ENCODE measurements at regions not wholly inside any gene's neighbourhood (a gene's known extent, or its start where the extent isn't known, plus 50 kb on each side); places are given as distances from the start of the nearest gene placed in this dataset.
"Not testable (repeated sequence)": the region's sequence is repeated elsewhere in the genome, so short reads cannot be mapped to it uniquely, and the experiment has no call there.

DNA sequence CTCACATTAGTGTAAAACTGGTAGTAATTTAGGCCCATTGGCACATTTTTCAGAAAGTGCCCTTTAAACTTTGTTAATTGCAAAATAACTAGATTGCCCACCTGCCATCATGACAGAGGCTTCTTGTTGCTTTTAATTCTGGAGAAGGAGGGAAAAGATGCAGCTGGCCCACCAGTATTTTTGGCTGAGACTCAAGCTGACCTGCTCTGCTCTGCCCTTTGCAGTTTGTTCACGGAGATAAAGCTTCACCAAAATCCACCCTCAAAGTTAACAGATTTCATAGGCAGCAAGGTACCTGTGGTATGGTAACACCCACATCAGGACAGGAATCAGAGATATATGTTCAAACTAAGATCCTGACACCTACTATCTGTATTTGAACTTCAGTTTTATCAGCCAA lies 170.2 kb upstream of the OR4C13 start:
- H3K4me3 ChIP-seq (ENCODE audit: low read length in 2 of 2); DNase-seq; H3K27me3 ChIP-seq (ENCODE audit: control insufficient read depth in 1 of 2, insufficient read depth in 2 of 2, low read length in 1 of 2); H3K9me3 ChIP-seq (ENCODE audit: control insufficient read depth, low read length); intact Hi-C loops (cut with DNase I); H3K4me1 ChIP-seq (ENCODE audit: control insufficient read depth in 1 of 2, insufficient read depth in 2 of 2, low read length in 2 of 2); H3K36me3 ChIP-seq (ENCODE audit: control insufficient read depth in 1 of 2, insufficient read depth in 2 of 2, low read length in 1 of 2); H3K27ac ChIP-seq (ENCODE audit: low read depth in 1 of 2, low read length in 2 of 2); ATAC-seq (ENCODE audit: low FRiP score): not testable (repeated sequence)
- 61 to 76% methylated on average over 1 of the region's 1 CpG for WGBS, 2 donors

DNA sequence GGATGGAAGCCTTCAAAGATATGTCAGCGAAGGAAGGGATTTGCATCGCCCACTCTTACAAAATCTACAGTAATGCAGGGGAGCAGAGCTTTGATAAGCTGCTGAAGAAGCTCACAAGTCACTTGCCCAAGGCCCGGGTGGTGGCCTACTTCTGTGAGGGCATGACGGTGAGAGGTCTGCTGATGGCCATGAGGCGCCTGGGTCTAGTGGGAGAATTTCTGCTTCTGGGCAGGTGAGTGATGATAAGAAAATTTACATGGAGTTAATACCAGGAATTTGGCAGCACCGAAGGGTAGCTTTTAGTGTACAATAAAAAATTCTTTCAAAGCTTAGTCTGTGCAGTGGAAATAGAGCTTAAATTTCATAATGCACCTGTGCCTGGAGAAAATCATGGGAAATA lies 168.3 kb upstream of the OR4C13 start:
- DNase-seq = not testable (repeated sequence)

DNA sequence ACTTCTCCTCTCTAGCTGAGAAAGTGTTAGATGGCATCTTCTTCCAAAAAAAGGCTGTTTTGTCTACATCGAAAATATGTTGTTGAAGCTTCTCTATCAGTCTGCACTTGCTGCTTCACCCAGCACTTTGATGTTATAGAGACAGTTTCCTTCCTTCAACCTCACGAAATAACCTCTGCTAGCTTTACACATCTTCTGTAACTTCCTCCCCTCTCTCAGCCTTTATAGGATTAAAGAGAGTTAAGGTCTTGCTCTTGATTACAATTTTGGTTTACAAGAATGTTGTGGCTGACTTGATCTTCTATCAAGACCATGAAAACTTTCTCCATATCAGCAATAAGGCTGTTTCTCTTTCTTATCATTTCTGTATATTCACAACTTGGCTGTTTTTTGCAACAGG lies 162.4 kb upstream of the OR4C13 start:
- H3K27ac ChIP-seq (ENCODE audit: low read depth in 1 of 2, low read length in 2 of 2); H3K9me3 ChIP-seq (ENCODE audit: control insufficient read depth, low read length); H3K27me3 ChIP-seq (ENCODE audit: control insufficient read depth in 1 of 2, insufficient read depth in 2 of 2, low read length in 1 of 2); H3K4me1 ChIP-seq (ENCODE audit: control insufficient read depth in 1 of 2, insufficient read depth in 2 of 2, low read length in 2 of 2); ATAC-seq (ENCODE audit: low FRiP score); intact Hi-C loops (cut with DNase I); H3K4me3 ChIP-seq (ENCODE audit: low read length in 2 of 2); H3K36me3 ChIP-seq (ENCODE audit: control insufficient read depth in 1 of 2, insufficient read depth in 2 of 2, low read length in 1 of 2); DNase-seq: not testable (repeated sequence)
- WGBS, 2 donors = 43 to 67% methylated on average over 2 of the region's 2 CpGs

More for the DNA sequence above, 168.3 kb upstream of the OR4C13 start:
- H3K36me3 ChIP-seq (ENCODE audit: control insufficient read depth in 1 of 2, insufficient read depth in 2 of 2, low read length in 1 of 2); ATAC-seq (ENCODE audit: low FRiP score); H3K4me1 ChIP-seq (ENCODE audit: control insufficient read depth in 1 of 2, insufficient read depth in 2 of 2, low read length in 2 of 2); H3K4me3 ChIP-seq (ENCODE audit: low read length in 2 of 2); H3K9me3 ChIP-seq (ENCODE audit: control insufficient read depth, low read length); intact Hi-C loops (cut with DNase I); H3K27me3 ChIP-seq (ENCODE audit: control insufficient read depth in 1 of 2, insufficient read depth in 2 of 2, low read length in 1 of 2); H3K27ac ChIP-seq (ENCODE audit: low read depth in 1 of 2, low read length in 2 of 2): not testable (repeated sequence)
- 85 to 87% methylated on average over 4 of the region's 6 CpGs for WGBS, 2 donors

DNA sequence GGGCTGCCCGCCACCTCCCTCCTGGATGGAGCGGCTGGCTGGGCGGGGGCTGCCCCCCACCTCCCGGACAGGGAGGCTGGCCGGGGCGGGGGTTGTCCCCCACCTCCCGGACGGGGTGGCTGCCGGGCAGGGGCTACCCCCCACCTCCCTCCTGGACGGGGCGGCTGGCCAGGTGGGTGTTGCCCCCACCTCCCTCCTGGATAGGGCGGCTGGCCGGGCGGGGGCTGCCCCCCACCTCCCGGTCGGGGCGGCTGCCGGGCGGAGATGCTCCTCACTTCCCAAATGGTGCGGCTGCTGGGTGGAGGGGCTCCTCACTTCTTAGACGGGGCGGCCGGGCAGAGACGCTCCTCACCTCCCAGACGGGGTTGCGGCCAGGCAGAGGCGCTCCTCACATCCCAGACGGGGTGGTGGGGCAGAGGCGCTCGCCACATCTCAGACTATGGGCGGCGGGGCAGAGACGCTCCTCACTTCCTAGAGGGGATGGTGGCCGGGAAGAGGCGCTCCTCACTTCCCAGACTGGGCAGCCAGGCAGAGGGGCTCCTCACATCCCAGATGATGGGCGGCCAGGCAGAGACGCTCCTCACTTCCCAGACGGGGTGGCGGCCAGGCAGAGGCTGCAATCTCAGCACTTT lies 153.9 kb upstream of the OR4C13 start:
- intact Hi-C loops (cut with DNase I); H3K36me3 ChIP-seq (ENCODE audit: control insufficient read depth in 1 of 2, insufficient read depth in 2 of 2, low read length in 1 of 2); ATAC-seq (ENCODE audit: low FRiP score); DNase-seq; H3K27me3 ChIP-seq (ENCODE audit: control insufficient read depth in 1 of 2, insufficient read depth in 2 of 2, low read length in 1 of 2); H3K4me3 ChIP-seq (ENCODE audit: low read length in 2 of 2); H3K9me3 ChIP-seq (ENCODE audit: control insufficient read depth, low read length); H3K4me1 ChIP-seq (ENCODE audit: control insufficient read depth in 1 of 2, insufficient read depth in 2 of 2, low read length in 2 of 2); H3K27ac ChIP-seq (ENCODE audit: low read depth in 1 of 2, low read length in 2 of 2): not testable (repeated sequence)
- 79 to 82% methylated on average over 27 to 36 of the region's 39 CpGs for WGBS, 2 donors

DNA sequence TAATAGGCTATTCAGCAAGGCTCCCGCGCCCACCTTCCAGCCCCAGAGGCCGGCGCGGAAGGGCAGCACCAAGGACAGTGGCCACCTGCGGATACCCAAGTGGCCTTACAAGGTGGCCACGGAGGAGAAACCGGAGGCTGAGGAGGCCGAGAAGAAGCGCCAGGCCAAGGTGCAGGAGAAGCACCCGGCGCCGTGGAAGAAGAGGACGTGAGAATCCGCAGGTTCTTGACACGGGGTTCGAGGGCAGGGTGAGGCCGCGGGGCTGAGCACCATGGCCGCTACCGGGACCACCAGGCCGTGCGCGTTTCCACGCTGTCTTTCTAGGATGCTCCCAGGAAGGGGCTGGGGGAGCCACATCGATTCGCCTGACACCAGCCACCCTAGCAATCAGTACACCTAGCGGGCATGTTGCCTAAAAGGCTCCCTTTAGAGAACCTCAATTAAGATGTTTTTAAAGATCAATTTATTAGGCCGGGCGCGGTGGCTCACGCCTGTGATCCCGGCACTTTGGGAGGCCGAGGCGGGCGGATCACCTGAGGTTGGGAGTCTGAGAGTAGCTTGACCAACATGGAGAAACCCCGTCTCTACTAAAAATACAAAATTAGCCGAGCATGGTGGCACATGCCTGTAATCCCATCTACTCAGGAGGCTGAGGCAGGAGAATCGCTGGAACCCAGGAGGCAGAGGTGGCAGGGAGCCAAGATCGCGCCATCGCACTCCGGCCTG lies 134.3 kb upstream of the OR4C13 start:
- DNase-seq; intact Hi-C loops (cut with DNase I): not testable (repeated sequence)

DNA sequence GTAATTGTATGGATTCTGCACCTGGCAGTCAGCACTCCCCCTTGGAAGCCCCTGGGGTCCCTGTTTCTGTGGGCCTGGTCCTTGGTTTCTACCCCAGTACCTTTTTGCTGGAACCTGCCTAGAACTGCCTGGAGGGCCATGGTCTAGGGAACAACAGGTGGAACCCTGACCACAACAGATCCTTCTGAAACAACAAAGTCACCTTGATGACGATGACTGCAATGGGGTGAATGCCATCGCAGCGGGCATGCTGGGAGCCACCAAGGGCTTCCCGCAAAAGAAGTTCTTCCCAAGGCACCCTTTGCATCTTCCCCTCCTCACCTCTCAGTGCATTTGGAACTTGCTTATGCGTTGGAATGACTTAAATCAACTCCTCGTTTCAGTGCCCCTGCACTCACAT lies 129.0 kb upstream of the OR4C13 start:
- H3K4me3 ChIP-seq (ENCODE audit: low read length in 2 of 2); H3K9me3 ChIP-seq (ENCODE audit: control insufficient read depth, low read length); DNase-seq; H3K4me1 ChIP-seq (ENCODE audit: control insufficient read depth in 1 of 2, insufficient read depth in 2 of 2, low read length in 2 of 2); H3K27ac ChIP-seq (ENCODE audit: low read depth in 1 of 2, low read length in 2 of 2); intact Hi-C loops (cut with DNase I); H3K27me3 ChIP-seq (ENCODE audit: control insufficient read depth in 1 of 2, insufficient read depth in 2 of 2, low read length in 1 of 2); H3K36me3 ChIP-seq (ENCODE audit: control insufficient read depth in 1 of 2, insufficient read depth in 2 of 2, low read length in 1 of 2); ATAC-seq (ENCODE audit: low FRiP score): not testable (repeated sequence)
- 64 to 69% methylated on average over 6 of the region's 6 CpGs for WGBS, 2 donors

More for the DNA sequence above, 134.3 kb upstream of the OR4C13 start:
- not testable (repeated sequence) for H3K4me1 ChIP-seq (ENCODE audit: control insufficient read depth in 1 of 2, insufficient read depth in 2 of 2, low read length in 2 of 2); H3K9me3 ChIP-seq (ENCODE audit: control insufficient read depth, low read length); ATAC-seq (ENCODE audit: low FRiP score); H3K27me3 ChIP-seq (ENCODE audit: control insufficient read depth in 1 of 2, insufficient read depth in 2 of 2, low read length in 1 of 2); H3K27ac ChIP-seq (ENCODE audit: low read depth in 1 of 2, low read length in 2 of 2); H3K4me3 ChIP-seq (ENCODE audit: low read length in 2 of 2); H3K36me3 ChIP-seq (ENCODE audit: control insufficient read depth in 1 of 2, insufficient read depth in 2 of 2, low read length in 1 of 2)
- WGBS, 2 donors = 90 to 91% methylated on average over 40 to 42 of the region's 43 CpGs

DNA sequence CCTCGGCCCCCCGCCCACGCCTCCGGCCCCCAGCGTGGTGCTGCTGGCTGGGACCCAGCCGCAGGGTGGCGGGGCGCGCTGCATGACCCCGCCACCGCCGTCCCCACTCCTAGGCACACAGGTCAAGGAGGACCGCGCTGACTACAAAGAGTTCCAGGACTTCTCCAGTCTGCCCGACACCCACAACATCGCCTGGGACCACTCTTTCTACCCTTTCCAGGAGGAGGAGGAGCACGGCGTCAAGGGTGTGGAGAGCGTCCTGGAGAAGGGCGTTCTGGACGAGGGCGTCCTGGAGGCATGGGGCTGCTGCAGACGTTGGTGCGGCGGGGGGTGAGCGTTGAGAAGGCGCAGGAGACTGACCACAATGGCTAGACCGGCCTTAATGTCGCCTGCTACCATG lies 101.7 kb upstream of the OR4C13 start:
- H3K27ac ChIP-seq (ENCODE audit: low read depth in 1 of 2, low read length in 2 of 2); intact Hi-C loops (cut with DNase I); H3K4me3 ChIP-seq (ENCODE audit: low read length in 2 of 2); H3K27me3 ChIP-seq (ENCODE audit: control insufficient read depth in 1 of 2, insufficient read depth in 2 of 2, low read length in 1 of 2); DNase-seq; H3K36me3 ChIP-seq (ENCODE audit: control insufficient read depth in 1 of 2, insufficient read depth in 2 of 2, low read length in 1 of 2); H3K9me3 ChIP-seq (ENCODE audit: control insufficient read depth, low read length); H3K4me1 ChIP-seq (ENCODE audit: control insufficient read depth in 1 of 2, insufficient read depth in 2 of 2, low read length in 2 of 2); ATAC-seq (ENCODE audit: low FRiP score): not testable (repeated sequence)
- 92% methylated on average over 29 of the region's 29 CpGs for WGBS, 2 donors

DNA sequence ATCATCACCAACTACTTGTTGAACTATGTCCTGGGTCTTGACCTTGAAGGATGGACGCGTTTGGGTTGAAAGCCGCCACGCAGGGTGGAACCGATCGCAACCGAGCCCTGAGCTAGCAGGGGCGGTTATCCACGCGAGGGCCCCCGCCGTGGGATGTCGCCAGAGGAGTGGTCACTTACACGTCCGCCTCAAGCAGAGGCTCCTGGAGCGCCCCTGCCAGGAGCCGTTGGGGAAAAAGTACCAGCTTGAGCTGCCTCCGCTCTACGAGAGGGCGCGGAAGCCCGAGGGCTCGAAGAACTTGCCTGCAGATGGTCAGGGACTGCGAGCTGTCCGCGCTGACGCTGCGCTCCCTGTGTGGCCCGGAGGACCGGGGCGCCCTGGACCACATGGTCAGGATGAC lies 100.7 kb upstream of the OR4C13 start:
- WGBS, 2 donors = 64 to 76% methylated on average over 30 to 31 of the region's 31 CpGs
- DNase-seq = no peak
- no peaks in the 10 kb centered on the region for H3K27me3 ChIP-seq (ENCODE audit: control insufficient read depth in 1 of 2, insufficient read depth in 2 of 2, low read length in 1 of 2)
- intact Hi-C loops (cut with DNase I) = no loop called here
- ATAC-seq (ENCODE audit: low FRiP score) = no peak
- H3K4me3 ChIP-seq (ENCODE audit: low read length in 2 of 2) = no peak overlapping the region
- H3K36me3 ChIP-seq (ENCODE audit: control insufficient read depth in 1 of 2, insufficient read depth in 2 of 2, low read length in 1 of 2) = no peaks in the 10 kb centered on the region
- peaks cover 1% of the 10 kb centered on the region for H3K9me3 ChIP-seq (ENCODE audit: control insufficient read depth, low read length)
- H3K4me1 ChIP-seq (ENCODE audit: control insufficient read depth in 1 of 2, insufficient read depth in 2 of 2, low read length in 2 of 2) = no peaks in the 10 kb centered on the region
- H3K27ac ChIP-seq (ENCODE audit: low read depth in 1 of 2, low read length in 2 of 2) = no peak overlapping the region

DNA sequence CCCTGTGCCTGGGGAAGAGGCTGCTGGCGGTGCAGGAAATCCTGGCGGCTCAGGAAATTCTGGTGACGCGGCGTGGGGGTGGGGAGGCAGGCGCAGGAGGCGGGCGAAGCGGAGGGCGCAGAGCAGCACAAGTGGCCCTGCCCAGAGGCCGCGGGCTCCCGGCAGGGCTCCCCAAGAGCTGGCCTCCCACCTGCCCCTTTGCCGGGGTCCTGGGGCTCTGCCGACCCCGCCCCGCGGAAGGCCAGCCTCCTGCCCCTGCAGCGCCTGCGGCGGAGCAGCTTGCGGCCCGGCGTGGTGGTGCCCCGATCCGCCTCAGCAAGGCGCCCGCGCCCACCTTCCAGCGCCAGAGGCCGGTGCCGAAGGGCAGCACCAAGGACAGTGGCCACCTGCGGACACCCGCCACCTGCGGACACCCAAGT lies 100.2 kb upstream of the OR4C13 start:
- Histone ChIP-seq H3K36me3 (ENCODE audit: control insufficient read depth in 1 of 2, insufficient read depth in 2 of 2, low read length in 1 of 2) (no peaks in the 10 kb centered on the region), H3K27ac (ENCODE audit: low read depth in 1 of 2, low read length in 2 of 2) (no peak overlapping the region), H3K9me3 (ENCODE audit: control insufficient read depth, low read length) (peaks cover 1% of the 10 kb centered on the region), H3K4me1 (ENCODE audit: control insufficient read depth in 1 of 2, insufficient read depth in 2 of 2, low read length in 2 of 2) (no peaks in the 10 kb centered on the region), H3K4me3 (ENCODE audit: low read length in 2 of 2) (no peak overlapping the region), H3K27me3 (ENCODE audit: control insufficient read depth in 1 of 2, insufficient read depth in 2 of 2, low read length in 1 of 2) (no peaks in the 10 kb centered on the region)
- DNase-seq (no peak), ATAC-seq (ENCODE audit: low FRiP score) (no peak)
- 39 to 48% methylated on average over 31 to 35 of the region's 35 CpGs for WGBS, 2 donors
- intact Hi-C loops (cut with DNase I) = no loop called here
